DND-41 (cell line): ENCODE measurements at regions not wholly inside any gene's neighbourhood (a gene's known extent, or its start where the extent isn't known, plus 50 kb on each side); places are given as distances from the start of the nearest gene placed in this dataset.

ENCODE experiments used
- CTCF ChIP-seq: IDR thresholded peaks from 2 replicates; pipeline ENCODE4 v1.5.1; 2012; ENCODE audit warnings: borderline replicate concordance, low read length, moderate library complexity, mild to moderate bottlenecking; ENCODE audit not compliant: poor library complexity, severe bottlenecking; ENCODE audit errors: extremely low read depth
- EZH2 ChIP-seq: IDR thresholded peaks from 3 replicates; pipeline ENCODE4 v1.6.1; 2012; ENCODE audit warnings: borderline replicate concordance, low read depth, mild to moderate bottlenecking, moderate library complexity, low read length, inconsistent platforms; ENCODE audit not compliant: severe bottlenecking

GRCh38 chr20:39264506-39265172 is 302.5 kb downstream of the DHX35 start:
- no peak for TF ChIP-seq EZH2
- TF ChIP-seq CTCF = peak; percentile 98
